Activated CD8-positive, alpha-beta memory T cell treated with anti-CD3 and anti-CD28 coated beads for 36 hours (primary cell): ENCODE measurements at regions not wholly inside any gene's neighbourhood (a gene's known extent, or its start where the extent isn't known, plus 50 kb on each side); places are given as distances from the start of the nearest gene placed in this dataset.
"Not testable (repeated sequence)": the region's sequence is repeated elsewhere in the genome, so short reads cannot be mapped to it uniquely, and the experiment has no call there.

ENCODE experiments used
- CTCF ChIA-PET: fragments of 350-600 bp; sonication (Branson Sonifier 250); formaldehyde crosslinking; loops from one replicate; lab custom pipeline; 2021; ENCODE audit warnings: antibody characterized with exemption; lab: Charles Lee
- POLR2A ChIA-PET: fragments of 350-600 bp; sonication (Branson Sonifier 250); formaldehyde crosslinking; loops from one replicate; lab custom pipeline; 2021; ENCODE audit warnings: antibody characterized with exemption; lab: Charles Lee

DNA sequence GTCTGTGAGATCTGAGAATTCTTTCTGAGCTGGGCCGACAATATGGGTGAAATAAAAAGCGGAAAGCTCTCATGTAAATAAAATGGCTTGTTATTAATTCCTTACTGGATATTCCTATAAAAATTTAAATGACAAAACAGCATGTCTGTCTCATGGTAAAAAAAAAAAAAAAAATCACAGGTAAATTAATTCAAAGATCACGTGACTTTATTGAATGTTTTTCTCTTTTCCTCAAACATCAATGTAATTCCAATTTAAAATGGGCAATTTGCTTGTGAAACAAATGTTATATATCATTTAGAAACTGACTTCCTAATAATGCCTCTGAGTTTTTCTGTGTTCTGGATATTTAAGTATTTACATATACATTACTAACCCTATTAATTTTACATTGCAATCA is 280.3 kb downstream of the NR2F2 start:
- CTCF ChIA-PET: no interaction called here

GRCh38 chr15:96612917-96613316 is 282.4 kb downstream of the NR2F2 start:
- ChIA-PET CTCF (no interaction called here), POLR2A (no interaction called here)

More for the DNA sequence above, 280.3 kb downstream of the NR2F2 start:
- POLR2A ChIA-PET: no interaction called here

DNA sequence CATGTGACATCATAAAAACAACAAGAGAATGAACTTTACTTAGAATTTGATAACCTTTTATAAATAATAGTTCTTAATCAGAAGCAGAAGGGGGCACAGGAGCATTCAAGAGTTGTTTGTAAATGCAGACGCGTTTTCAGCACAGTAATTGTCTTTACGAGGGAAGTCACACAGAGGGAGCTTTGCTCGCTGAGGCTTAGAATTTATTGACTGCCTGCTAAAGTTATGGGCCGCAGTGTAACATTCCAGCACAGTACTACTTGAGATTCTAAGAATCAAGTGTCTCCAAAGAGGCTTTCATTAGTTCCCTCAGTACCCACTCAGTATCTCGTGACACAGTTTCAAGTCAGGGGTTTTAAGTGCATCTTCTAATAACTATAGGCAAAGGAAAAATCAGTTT is 288.7 kb downstream of the NR2F2 start:
- ChIA-PET CTCF (no interaction called here), POLR2A (no interaction called here)

DNA sequence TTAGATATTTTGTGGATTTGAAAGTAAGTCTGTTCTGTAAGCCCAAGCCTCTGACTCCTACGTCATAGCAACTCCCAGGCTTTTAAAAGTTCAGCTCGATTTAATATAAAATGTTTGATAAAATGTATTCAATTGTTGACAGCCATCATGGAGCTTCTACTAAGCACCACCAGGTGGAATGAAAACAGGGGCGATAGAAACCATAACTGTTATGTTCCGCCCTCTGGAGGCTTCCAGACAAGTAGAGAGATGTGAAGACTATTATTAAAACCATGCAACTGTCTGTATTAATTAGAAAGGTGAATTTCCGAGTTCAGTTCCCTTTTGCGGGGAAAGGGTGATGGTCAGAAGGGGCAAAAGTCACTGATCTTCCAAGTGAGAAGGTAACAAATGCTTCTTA is 292.2 kb downstream of the NR2F2 start:
- CTCF ChIA-PET: no interaction called here
- POLR2A ChIA-PET: no interaction called here

GRCh38 chr15:96625256-96625655 is 294.8 kb downstream of the NR2F2 start:
- CTCF ChIA-PET: no interaction called here
- POLR2A ChIA-PET: no interaction called here

DNA sequence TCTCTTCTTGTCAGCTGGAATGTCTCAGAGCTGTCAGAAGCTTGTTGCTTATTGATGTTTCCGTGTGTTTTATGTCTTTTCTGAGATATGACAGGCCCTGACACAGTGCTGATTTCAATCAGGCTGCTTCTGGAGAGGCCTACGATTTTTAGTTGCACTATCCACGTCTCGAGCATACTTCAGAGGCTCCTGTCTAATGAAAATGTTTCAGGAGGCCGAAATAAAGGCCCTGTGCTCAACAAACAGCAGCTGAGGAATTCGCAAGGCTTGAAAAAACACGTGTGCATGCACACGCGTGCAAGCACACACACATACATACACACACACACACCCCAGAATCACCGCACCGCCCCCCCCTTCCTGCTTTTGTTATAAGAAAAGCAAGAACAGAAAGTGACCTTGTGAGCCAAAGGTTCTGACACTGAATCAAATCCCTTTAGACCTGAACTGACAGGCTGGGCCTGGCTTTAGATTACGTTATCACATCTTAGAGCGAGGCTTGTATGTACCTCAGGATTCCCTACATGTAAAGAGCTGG is 296.6 kb downstream of the NR2F2 start:
- CTCF ChIA-PET: no interaction called here
- POLR2A ChIA-PET: no interaction called here

GRCh38 chr15:96629511-96629910 is 299.0 kb downstream of the NR2F2 start:
- CTCF ChIA-PET: no interaction called here
- POLR2A ChIA-PET: no interaction called here

GRCh38 chr15:96638793-96639192 is 308.3 kb downstream of the NR2F2 start:
- POLR2A ChIA-PET: no interaction called here
- CTCF ChIA-PET: no interaction called here

- CTCF ChIA-PET: no interaction called here
- POLR2A ChIA-PET: no interaction called here
These were observed 315.3 kb downstream of the NR2F2 start for GRCh38 chr15:96645796-96646195.

GRCh38 chr15:96648866-96649265 is 318.4 kb downstream of the NR2F2 start:
- CTCF ChIA-PET: no interaction called here
- POLR2A ChIA-PET: no interaction called here

GRCh38 chr15:96657096-96657495 is 326.6 kb downstream of the NR2F2 start:
- POLR2A ChIA-PET: no interaction called here

GRCh38 chr15:96666979-96667378 is 336.5 kb downstream of the NR2F2 start:
- POLR2A ChIA-PET, CTCF ChIA-PET: not testable (repeated sequence)

More at GRCh38 chr15:96657096-96657495, 326.6 kb downstream of the NR2F2 start:
- CTCF ChIA-PET: no interaction called here

GRCh38 chr15:96670389-96670788 is 339.9 kb downstream of the NR2F2 start:
- ChIA-PET CTCF (no interaction called here), POLR2A (no interaction called here)

DNA sequence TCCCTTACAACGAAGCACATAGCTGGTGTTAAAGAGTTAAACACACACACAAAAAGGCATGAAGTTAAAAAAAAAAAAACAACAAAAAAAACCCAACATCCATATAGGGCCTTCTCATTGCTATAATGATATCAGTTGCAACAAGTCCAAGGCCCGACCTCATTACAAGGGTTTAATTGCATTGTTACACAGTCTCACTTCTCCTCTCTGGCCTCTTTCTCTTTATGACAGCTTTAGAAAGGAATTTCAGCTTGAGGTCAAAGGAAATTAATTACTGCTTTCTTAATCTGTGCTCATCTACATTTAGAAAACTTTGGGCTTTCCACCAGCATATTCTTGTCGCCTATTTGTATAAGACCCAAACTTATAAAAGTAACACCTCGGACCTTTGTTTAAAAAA is 342.1 kb downstream of the NR2F2 start:
- CTCF ChIA-PET: no interaction called here
- POLR2A ChIA-PET: no interaction called here

- ChIA-PET CTCF (no interaction called here), POLR2A (no interaction called here)
These were observed 347.9 kb downstream of the NR2F2 start for GRCh38 chr15:96678386-96678785.

DNA sequence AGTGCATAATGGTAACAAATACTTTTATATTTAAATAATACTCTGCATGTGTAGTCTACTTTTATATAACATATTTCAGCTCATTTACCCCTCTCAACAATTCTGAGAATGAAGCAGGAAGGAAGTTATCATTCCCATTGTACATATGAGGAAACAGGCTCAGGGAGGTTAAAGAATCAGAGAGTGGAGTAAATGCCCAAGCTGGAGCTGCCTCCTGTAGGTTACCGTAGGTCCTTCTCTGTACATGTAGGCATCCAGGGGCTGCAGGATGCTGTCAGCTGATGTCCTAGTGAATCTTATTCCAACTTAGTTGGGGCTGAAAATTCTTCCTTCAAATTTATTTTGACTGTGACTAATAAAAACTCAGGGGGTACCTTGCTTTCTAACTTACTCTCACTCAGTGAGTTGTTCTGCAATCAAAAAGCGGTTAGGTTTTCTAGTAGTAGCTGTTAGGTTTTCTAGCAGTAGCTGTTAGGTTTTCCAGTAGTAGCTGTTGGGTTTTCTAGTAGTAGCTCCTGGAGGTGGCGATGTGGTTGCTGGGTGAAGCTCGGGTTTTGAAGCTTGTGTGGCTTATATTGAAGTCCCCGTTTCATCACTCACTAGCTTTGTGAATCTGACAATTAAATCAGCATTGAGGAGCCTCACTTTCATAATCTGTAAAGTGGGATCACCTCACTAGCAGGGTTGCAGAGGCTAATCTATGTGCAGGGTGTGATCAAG is 357.0 kb downstream of the NR2F2 start:
- CTCF ChIA-PET: no interaction called here
- POLR2A ChIA-PET: no interaction called here

DNA sequence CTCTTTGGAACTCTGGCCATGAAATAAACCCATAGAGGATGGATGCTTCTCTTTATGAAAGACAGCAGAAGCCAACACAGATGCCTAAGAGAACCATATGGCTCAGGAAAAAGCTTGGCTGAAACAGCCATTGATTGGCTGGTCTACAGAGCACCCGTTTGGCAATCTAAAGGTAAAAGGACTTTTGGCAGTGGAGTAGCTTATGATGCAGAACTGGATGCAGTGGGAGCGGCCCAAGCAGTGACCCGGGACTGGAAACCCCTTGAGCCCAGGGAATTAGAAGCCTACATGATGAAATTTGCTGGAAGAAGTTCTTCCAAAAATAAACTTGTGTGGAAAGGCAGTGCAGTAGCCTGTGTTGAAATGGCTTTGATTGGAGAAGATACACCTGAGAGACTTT is 360.2 kb downstream of the NR2F2 start:
- CTCF ChIA-PET: no interaction called here
- POLR2A ChIA-PET: no interaction called here

DNA sequence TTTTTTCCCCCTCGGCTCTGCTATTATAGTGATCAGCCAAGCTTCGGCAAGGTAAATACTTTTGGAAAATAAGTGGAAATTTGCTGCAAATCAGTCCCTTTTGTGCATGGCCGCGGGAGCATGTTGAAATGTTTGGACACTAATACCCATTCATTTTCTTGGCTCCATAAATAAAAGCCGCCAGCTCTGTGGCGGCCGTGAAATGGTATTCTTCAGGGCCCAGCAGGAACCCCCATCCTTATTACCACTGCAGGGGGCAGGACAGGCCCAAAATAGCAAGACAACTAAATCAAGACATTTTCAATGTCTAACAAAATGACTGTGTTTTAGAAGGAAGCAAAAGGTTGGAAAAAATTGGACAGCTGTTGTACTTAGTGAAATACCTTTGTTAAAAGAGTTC is 362.3 kb downstream of the NR2F2 start:
- POLR2A ChIA-PET: no interaction called here
- CTCF ChIA-PET: no interaction called here

DNA sequence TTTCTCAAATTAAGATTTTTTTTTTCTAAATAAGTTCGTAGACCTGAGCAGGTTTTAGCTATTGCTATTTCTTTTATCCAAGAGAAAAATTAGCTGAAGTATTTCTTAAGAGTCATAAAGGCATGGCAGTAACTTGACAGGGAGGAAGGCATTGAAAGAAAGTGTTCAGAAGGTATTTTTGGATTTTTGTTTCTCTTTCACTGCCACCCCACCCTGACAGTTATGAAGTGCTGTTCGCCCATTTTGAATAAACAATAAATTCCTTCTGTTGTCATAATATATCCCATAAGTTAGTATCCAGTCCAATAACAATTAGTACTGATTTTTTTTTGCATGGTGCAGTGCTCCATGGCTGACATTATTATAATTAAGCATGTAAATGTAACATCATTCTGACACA is 363.0 kb downstream of the NR2F2 start:
- CTCF ChIA-PET: no interaction called here

DNA sequence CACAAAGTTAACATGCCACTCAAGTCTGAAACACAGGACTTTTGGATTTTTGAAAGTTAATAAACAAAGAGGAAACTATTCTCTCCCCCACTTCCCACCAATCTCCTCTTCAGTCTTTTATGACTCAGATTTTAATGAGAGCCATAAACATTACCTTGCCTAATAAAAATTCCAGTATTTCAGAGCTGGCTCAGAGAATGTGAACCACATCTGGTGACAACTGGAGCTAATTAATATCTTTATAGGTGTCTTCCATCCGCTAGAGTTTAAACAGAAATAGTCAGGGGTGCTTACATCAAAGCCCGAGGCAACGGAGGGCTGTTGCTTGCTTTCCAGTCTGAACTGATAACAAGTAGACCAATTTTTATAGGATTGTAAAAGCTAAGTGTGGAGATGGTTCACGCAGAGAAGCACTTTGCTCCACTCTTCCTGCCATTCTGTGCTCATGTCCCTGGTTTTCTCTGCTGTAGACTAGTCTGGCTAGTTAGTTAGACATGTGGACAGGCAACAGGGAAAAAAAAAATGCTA is 363.6 kb downstream of the NR2F2 start:
- POLR2A ChIA-PET: no interaction called here
- CTCF ChIA-PET: no interaction called here

More for the DNA sequence above, 363.0 kb downstream of the NR2F2 start:
- POLR2A ChIA-PET: no interaction called here

DNA sequence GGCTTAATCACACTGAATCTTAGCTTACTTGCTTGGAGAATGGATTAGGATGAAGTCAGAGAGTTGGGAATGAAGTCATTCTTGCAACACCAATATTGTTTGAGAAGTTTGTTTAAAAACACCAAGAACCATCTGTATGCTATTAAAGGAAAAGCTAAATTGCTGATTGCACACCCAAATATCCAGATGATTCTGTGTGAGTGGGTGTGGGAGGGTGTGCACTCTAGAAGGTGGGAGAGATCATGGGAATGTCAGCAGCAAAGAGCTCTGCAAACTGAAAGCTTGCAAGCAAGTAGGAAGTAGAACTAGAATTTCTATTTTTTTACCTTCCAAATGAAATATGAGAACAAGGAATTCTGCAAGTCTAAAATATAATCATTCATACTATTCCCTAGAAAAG is 364.9 kb downstream of the NR2F2 start:
- POLR2A ChIA-PET: no interaction called here
- CTCF ChIA-PET: no interaction called here
